Endothelial cell of umbilical vein (primary cell): ENCODE measurements at regions not wholly inside any gene's neighbourhood (a gene's known extent, or its start where the extent isn't known, plus 50 kb on each side); places are given as distances from the start of the nearest gene placed in this dataset.

Source experiments
- BruUV-seq: library from RNA; stranded (reverse); fragments of 400-500 nt; replicated peaks from 2 replicates; lab custom pipeline; 2021; lab: Mats Ljungman, UMichigan
- CTCF ChIA-PET: fragments of 300-600, 350-600 bp; sonication (Branson Sonifier 250); formaldehyde crosslinking; loops from one replicate; lab custom pipeline; 2021; ENCODE audit warnings: antibody characterized with exemption, inconsistent platforms; lab: Charles Lee
- POLR2A ChIA-PET: fragments of 300-600, 350-600 bp; sonication (Branson Sonifier 250); formaldehyde crosslinking; loops from one replicate; lab custom pipeline; 2021; ENCODE audit warnings: antibody characterized with exemption, inconsistent platforms; lab: Charles Lee
- DNase-seq: peaks from one replicate; pipeline ENCODE4 v3.0.0-alpha.2; 2011; ENCODE audit warnings: low read depth, low spot score
- FAIRE-seq: peaks from 2 replicates; lab custom pipeline; 2011; peaks lifted over from hg19 to GRCh38; lab: Jason Lieb, UNC
- H2AFZ ChIP-seq: 2 replicates; pipeline ENCODE4 v1.6.0; 2012; ENCODE audit warnings: low read depth, low read length, control low read depth, inconsistent platforms
- H3K27ac ChIP-seq: 2 replicates; pipeline ENCODE4 v1.5.1; 2011; ENCODE audit warnings: low read depth, mild to moderate bottlenecking, control low read depth, low read length, moderate library complexity; ENCODE audit not compliant: insufficient read depth
- H3K27me3 ChIP-seq, 2 experiments: 2 replicates each; pipeline versions ENCODE4 v1.6.0 to v1.6.1; 2011; ENCODE audit warnings: low read length in 2 of 2, mixed read lengths in 1 of 2; ENCODE audit not compliant: control insufficient read depth in 2 of 2, insufficient read depth in 2 of 2
- H3K36me3 ChIP-seq, 2 experiments: 2 replicates in 1 of 2; 3 replicates in 1 of 2; pipeline ENCODE4 v1.5.1; 2011; ENCODE audit warnings: low read length in 2 of 2, mild to moderate bottlenecking in 1 of 2, moderate library complexity in 1 of 2; ENCODE audit not compliant: control insufficient read depth in 2 of 2, insufficient read depth in 2 of 2; ENCODE audit errors: extremely low read depth in 1 of 2
- H3K4me1 ChIP-seq: 3 replicates; pipeline ENCODE4 v1.5.1; 2011; ENCODE audit warnings: mild to moderate bottlenecking, low read length; ENCODE audit not compliant: control insufficient read depth, insufficient read depth; ENCODE audit errors: extremely low read depth
- H3K4me2 ChIP-seq: 2 replicates; pipeline ENCODE4 v1.6.1; 2011; ENCODE audit warnings: low read length, control low read depth, mixed read lengths; ENCODE audit not compliant: insufficient read depth
- H3K4me3 ChIP-seq, 3 experiments: fragments of 200-600 bp in 1 of 3; sonication (generic), shearing (Covaris generic) in 1 of 3; replicated peaks in 1 of 3; 2 replicates each; pipeline ENCODE4 v1.5.1; 2011 to 2016; ENCODE audit warnings: control low read depth in 3 of 3, low read length in 3 of 3, mild to moderate bottlenecking in 2 of 3, inconsistent platforms in 1 of 3, low read depth in 1 of 3, moderate library complexity in 1 of 3; ENCODE audit not compliant: insufficient read depth in 1 of 3
- H3K79me2 ChIP-seq: 2 replicates; pipeline ENCODE4 v1.6.0; 2012; ENCODE audit warnings: low read length, inconsistent platforms; ENCODE audit not compliant: control insufficient read depth, insufficient read depth
- H3K9ac ChIP-seq: replicated peaks from 2 replicates; pipeline ENCODE3; 2011; ENCODE audit warnings: low read length, control low read depth; ENCODE audit not compliant: insufficient read depth; ENCODE audit errors: extremely low read depth
- H3K9me1 ChIP-seq: replicated peaks from 3 replicates; pipeline ENCODE4 v1.6.0; 2011; ENCODE audit warnings: mild to moderate bottlenecking, low read length; ENCODE audit not compliant: control insufficient read depth, insufficient read depth; ENCODE audit errors: extremely low read depth
- H3K9me3 ChIP-seq: replicated peaks from 2 replicates; pipeline ENCODE4 v1.5.1; 2012; ENCODE audit warnings: low read length, inconsistent platforms; ENCODE audit not compliant: control insufficient read depth, insufficient read depth
- H4K20me1 ChIP-seq: replicated peaks from 2 replicates; pipeline ENCODE3; 2011; ENCODE audit warnings: mild to moderate bottlenecking, low read length; ENCODE audit not compliant: control insufficient read depth, insufficient read depth; ENCODE audit errors: extremely low read depth
- FOS ChIP-seq: IDR thresholded peaks from 2 replicates; pipeline ENCODE4 v1.6.1; 2011; ENCODE audit warnings: mild to moderate bottlenecking, low read length, moderate library complexity, borderline replicate concordance; ENCODE audit not compliant: insufficient read depth
- JUN ChIP-seq: IDR thresholded peaks from 2 replicates; pipeline ENCODE4 v1.6.1; 2011; ENCODE audit warnings: borderline replicate concordance, low read depth; ENCODE audit not compliant: insufficient read length, insufficient read depth
- MAX ChIP-seq: IDR thresholded peaks from 2 replicates; pipeline ENCODE4 v1.6.1; 2011; ENCODE audit not compliant: insufficient read depth, insufficient read length
- POLR2AphosphoS5 ChIP-seq: IDR thresholded peaks from 2 replicates; pipeline ENCODE4 v1.6.1; 2012; ENCODE audit warnings: low read depth, mild to moderate bottlenecking, control low read depth, low read length, moderate library complexity; ENCODE audit not compliant: insufficient read depth
- dilution Hi-C: fragments of 300-500 bp; cut with MboI; formaldehyde crosslinking; loops from one replicate; pipeline ENCODE4 v1.15.0; 2019; ENCODE audit warnings: low sequenced_read_pairs; ENCODE audit not compliant: extremely low pct_ligation_motif_present
- intact Hi-C: fragments of 100-400 bp; cut with micrococcal nuclease; formaldehyde crosslinking; loops from one replicate; pipeline ENCODE4 v1.10.0; 2022

- Histone ChIP-seq H2AFZ (no peak overlapping the region), H3K27me3 (no peaks in the 10 kb centered on the region), H3K9me3 (no peaks in the 10 kb centered on the region), H3K9me1 (no peaks in the 10 kb centered on the region), H3K4me2 (no peak overlapping the region), H3K9ac (no peak overlapping the region), H3K4me1 (no peaks in the 10 kb centered on the region), H3K36me3 (no peaks in the 10 kb centered on the region), H3K27ac (no peak overlapping the region), H4K20me1 (no peaks in the 10 kb centered on the region), H3K4me3 (no peak overlapping the region), H3K79me2 (no peaks in the 10 kb centered on the region)
- ChIA-PET CTCF (no interaction called here), POLR2A (no interaction called here)
- FAIRE-seq (no peak), DNase-seq (no peak)
- dilution Hi-C loops = no loop called here
- BruUV-seq = no TSS peak
- TF ChIP-seq JUN (no peak), MAX (no peak), POLR2AphosphoS5 (no peak)
- intact Hi-C loops = no loop called here
Measured at GRCh38 chr18:68263481-68263880, 451.4 kb downstream of the TMX3 start.

GRCh38 chr18:68262690-68263294 is 452.1 kb downstream of the TMX3 start:
- CTCF ChIA-PET = no interaction called here
- DNase-seq (peak; percentile 27), FAIRE-seq (no peak)
- POLR2A ChIA-PET = no interaction called here
- Histone ChIP-seq H3K36me3 (no peaks in the 10 kb centered on the region), H3K79me2 (no peaks in the 10 kb centered on the region), H3K4me3 (no peak overlapping the region), H2AFZ (no peak overlapping the region), H4K20me1 (no peaks in the 10 kb centered on the region), H3K27me3 (no peaks in the 10 kb centered on the region), H3K4me2 (no peak overlapping the region), H3K9me1 (no peaks in the 10 kb centered on the region), H3K9me3 (no peaks in the 10 kb centered on the region), H3K27ac (no peak overlapping the region), H3K4me1 (no peaks in the 10 kb centered on the region), H3K9ac (no peak overlapping the region)
- dilution Hi-C loops = no loop called here
- no peak for TF ChIP-seq POLR2AphosphoS5
- TF ChIP-seq FOS = peak; percentile 14
- intact Hi-C loops = no loop called here
- BruUV-seq = no TSS peak
